ENCODE measurements at regions not wholly inside any gene's neighbourhood (a gene's known extent, or its start where the extent isn't known, plus 50 kb on each side); places are given as distances from the start of the nearest gene placed in this dataset.

DNA sequence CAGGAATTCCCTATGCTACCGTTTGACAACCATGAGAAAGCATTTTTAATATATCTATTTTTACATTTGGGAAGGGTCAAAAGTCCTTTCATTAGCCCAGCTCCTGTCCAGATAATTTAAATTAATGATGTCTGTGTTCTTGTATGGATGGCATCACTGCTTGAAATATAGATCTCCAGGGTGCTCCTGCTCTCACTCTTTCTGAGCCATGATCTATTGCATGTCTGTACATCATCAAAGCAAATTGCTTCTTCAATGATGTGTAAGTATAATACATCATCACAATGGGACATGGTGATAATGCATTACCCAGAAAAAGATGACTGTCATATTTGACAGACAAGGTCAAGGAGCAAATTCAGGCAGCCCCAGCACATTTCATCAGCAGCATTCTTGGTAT lies 223.6 kb upstream of the CNTN6 start:
- TF ChIP-seq POLR2A (IDR thresholded peaks at IDR 0.05; ENCODE audit: low read length) (no peak), GATA1 (IDR thresholded peaks at IDR 0.05; ENCODE audit: low read depth, low read length) (no peak)

Measured in erythroblast (primary cell).